Suppressor macrophage treated with lipopolysaccharide for 4 hours (primary cell): ENCODE measurements at regions not wholly inside any gene's neighbourhood (a gene's known extent, or its start where the extent isn't known, plus 50 kb on each side); places are given as distances from the start of the nearest gene placed in this dataset.
"Not testable (repeated sequence)": the region's sequence is repeated elsewhere in the genome, so short reads cannot be mapped to it uniquely, and the experiment has no call there.

Experiments
- DNase-seq: peaks from one replicate; pipeline ENCODE4 v3.0.0-alpha.2; 2020

DNA sequence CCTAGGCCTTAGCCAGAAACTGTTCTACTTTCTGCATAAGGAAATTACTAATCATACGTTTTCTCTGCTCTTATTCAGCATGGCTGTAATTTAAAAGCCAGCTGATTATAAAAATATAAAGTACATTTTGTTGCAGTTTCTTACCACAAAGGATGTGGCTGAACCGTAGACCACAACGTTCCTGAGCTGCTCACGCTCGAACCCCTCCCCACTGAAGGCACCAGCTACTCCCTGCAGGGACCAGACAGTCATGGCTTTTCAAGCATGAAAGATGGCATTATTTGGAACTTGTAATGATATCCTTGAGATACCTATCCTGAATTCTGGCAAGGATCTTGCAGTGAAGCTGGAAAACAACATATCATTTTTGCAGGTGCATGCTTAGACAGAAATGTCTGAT is 91.8 kb upstream of the DMRT1 start:
- DNase-seq = no peak

DNA sequence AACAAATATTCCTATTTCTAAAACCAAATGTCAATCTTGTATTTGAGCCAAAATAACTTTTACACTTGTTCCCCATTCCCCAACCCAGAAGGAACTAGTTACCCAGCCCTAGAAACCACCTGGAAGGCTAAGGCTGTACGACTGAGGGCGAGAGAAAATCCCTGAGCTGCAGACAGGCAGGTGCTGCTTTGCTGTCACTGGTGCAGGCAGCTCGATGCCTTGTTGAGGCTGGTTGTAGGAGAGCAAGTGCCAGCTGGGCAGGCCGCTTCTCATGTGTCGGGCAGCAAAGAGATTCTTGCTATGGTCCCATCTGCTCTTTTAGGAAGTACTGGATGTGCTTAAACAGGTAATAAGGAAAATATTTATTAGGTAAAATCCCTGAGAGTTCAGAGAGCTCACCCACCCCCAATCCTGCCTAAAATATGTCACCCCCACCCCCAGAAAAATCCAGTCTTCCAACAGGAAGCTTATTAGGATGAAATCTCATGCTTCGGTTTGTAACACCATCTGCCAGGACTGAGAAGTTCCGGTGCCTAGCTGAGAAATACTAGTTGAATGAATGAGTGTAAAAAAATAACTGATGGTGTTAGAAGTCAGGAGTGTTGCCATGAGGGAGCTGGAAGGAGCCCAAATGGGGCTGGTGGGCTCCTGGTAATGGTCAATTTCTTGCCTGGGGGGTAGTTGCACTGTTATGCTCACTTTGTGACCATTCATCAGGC is 91.1 kb upstream of the DMRT1 start:
- no peak for DNase-seq

DNA sequence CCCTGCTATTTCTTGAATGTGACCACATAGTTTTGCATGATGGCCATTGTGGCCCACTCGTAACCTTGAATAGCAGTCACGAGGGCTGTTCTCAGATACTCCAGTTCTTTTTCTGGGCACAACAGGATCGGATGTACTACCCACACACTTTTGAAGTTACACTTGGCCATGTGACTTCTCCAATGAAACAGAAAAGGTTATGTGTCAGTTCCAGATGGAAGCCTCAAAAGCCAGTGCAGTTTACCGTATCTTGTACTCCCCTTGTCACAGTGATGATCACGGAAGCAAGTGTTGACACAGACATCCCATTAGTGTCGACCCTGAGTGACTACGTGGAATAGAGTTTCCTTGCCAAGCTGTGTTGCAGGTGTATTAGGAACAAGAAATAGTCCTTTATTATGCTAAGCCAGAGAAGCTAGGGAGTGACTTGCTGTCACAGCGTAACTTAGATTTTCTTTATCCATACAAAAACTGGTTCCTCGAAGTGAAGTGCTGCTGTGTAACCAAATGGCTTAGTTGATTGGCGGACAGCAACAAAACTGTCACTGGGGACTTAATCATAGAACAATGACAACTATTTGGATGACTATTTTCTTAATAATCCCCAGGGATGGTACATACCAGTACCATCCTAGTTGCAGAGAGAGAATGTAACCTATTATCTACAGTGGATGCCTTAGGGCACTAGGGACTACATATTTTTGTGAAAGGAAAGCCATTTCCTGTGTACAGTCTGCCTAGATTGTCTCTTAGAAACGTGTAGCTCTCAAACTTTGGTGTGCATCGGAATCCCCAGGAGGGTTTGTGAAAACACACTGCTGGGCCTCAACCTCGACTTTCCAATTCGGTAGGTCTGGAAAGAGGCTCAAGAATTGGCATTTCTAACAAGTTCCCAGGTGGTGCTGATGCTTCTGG is 90.1 kb upstream of the DMRT1 start:
- peak; percentile 80 for DNase-seq

DNA sequence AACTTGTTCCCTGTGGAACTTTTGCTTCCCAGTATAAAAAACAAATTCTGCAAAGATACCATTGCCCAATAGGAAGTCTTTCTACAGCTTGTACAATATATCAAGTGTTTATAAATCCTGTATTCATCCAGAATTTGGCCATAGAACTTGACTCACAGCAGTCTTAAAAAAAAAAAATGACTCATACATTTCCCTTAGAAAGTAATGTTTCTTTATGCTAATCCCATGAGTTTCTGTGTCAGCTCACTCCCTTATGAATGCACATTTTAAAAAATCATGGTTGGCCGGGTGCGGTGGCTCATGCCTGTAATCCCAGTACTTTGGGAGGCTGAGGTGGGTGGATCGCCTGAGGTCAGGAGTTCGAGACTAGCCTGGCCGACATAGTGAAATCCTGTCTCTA is 89.3 kb upstream of the DMRT1 start:
- DNase-seq = peak; percentile 87

DNA sequence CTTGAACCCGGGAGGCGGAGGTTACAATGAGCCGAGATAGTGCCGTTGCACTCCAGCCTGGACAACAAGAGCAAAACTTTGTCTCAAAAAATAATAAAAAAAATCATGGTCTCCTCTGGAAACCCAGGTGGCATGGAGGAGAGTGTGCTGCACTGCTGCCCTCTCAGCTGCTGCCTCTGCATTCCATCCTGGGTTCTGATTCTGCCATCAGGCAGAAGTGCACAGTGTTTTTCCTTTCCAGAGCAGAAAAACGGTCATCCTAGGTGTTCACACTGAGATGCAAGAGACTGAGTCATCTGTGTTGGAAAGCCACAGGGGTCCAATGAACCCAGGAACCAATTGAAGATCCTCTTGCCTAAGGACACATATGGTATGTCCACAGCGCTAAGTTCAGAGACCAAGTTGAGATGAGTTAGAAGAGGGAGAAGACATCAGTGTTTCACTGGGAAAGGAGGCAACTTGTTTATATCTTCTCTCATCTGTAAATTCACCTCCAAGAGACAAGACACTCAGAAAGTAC is 88.8 kb upstream of the DMRT1 start:
- DNase-seq = no peak

DNA sequence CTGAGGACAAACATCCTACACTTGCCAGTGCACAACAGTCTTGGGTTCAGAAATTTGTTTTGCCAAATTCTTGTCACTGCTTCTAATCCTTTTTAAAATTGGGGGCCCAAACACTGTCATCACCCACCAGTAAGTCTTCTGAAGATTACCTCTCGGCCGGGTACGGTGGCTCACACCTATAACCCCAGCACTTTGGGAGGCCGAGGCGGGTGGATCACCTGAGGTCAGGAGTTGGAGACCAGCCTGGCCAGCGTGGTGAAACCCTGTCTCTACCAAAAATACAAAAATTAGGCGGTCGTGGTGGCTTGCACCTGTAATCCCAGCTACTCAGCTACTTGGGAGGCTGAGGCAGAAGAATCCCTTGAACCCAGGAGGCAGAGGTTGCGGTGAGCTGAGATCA is 87.8 kb upstream of the DMRT1 start:
- not testable (repeated sequence) for DNase-seq

DNA sequence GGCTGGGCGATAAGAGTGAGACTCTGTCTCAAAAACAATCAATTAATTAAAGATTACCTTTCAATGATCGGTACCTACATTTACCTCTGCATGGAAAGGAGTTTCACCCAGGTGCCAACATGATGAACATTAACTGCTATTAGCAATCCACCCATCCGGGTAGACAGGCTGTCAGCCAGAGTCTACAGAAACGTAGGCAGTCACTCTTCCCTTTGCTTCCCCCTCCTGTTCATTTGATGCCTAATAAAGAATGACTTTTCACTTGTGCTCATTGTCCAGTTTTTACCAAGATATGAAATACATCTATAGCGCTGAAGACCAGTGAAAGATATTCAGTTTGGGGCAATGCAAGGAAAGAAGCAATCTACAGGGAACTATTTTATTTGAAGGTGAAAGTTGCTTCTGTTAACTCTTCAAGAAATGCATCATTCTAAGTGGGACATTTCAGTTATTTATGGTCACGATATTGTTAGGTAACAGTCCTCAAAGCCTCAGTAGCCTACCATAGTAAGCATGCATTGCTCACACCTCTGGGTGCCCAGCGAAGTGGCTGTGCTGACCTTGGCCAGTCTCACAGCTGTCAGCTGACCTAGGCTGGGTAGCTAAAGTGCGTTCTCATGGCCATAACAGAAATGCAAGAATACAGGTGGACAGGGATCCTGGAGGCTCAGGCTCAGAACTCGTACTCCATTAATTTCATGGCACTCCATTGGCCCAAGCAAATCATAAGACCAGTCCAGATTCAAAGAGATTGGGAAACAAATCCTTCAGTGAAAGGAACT is 87.2 kb upstream of the DMRT1 start:
- DNase-seq = no peak

DNA sequence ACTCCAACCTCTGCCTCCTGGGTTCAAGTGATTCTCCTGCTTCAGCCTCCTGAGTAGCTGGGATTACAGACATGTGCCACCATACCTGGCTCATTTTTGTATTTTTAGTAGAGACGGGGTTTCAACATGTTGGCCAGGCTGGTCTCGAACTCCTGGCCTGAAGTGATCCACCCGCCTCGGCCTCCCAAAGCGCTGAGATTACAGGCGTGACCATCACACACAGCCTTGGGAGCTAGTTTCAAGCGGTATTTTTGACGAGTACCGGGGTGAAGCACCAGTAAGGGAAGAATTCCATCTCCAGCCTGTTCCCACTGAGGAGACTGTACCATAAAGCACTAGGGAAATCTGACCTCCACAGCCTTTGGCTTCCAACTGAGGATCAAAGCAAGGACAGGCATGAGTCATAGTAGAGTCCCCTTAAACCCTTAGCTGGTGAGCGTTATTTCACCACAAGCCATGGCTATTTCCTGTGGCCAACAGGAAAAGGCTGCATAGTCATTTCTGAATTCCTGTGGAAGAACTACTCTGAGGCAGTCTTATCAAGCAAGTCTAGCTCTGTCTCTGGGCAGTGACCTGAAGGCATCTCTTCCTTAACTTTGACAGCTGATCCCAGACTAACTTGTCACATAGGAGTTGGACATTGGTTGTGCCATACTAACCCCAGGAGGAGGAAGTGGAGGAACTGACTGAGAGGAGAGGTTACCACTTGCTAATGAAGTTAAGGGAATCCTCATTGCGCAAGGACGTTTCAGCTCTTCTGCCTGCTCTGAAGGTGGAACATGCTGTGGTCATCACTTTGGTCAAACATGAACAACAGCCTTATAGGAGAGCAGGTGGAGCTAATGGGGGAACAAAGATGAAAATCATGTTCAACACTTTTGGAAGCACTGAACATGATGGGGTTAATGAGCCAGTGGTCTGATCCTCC is 85.8 kb upstream of the DMRT1 start:
- DNase-seq = peak; percentile 84

DNA sequence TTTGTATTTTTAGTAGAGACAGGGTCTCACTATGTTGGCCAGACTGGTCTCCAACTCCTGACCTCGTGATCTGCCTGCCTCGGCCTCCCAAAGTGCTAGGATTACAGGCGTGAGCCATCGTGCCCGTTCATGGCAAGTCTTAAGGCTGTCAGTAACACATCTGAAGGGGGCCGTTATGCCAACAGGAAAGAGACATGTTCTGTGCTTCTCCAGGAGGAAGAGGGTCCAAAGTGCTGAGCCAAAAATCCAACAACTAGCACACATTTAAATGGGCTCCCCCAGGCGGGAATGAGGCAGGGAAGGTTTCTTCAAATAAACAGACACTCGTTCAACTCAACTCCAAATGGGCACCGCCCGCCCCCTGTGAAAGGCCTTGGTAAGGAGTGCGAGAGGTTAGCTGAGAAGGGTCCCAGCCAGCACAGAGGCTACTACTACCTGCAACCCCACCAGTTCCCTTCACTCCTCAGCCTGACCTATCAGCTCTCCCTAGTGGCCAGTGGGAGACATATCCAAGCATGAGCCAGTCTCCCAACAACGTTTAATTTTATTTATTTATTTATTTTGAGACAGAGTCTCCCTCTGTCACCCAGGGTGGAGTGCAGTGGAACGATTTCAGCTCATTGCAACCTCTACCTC is 84.1 kb upstream of the DMRT1 start:
- no peak for DNase-seq

DNA sequence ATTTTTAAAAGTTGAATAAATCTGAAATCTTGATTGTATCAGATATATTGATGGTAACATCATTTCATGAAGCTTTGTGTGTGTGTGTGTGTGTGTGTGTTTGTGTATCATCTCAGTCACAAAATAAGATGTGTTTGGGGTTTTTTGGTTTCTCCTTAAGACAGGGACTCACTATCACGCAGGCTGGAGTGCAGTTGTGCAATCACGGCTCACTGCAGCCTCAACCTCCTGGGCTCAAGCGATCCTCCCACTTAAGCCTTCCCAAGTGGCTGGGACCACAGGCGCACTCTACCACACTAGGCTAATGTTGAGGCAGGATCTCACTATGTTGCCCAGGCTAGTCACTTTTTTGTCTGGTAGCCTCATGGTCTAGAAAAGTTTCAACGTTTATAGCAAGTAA is 83.4 kb upstream of the DMRT1 start:
- DNase-seq = peak; percentile 38

DNA sequence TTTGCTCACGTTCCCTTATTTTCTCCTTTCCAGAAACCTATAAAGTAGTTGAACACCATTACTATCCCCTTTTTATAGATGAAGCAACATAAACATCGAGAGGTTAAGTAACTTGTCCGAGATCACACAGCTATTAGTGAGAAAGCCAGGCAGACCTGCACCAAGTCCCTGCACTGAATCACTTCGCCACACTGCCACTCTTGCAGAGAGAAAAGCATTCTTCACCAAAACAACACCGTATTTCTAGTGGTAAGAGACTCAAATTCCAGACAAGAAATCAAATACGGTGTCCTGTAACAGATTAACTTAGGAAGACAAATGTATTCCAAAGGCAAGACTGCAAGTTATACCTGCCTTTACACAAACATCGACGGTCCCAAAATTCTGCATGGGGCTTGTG is 82.0 kb upstream of the DMRT1 start:
- no peak for DNase-seq

DNA sequence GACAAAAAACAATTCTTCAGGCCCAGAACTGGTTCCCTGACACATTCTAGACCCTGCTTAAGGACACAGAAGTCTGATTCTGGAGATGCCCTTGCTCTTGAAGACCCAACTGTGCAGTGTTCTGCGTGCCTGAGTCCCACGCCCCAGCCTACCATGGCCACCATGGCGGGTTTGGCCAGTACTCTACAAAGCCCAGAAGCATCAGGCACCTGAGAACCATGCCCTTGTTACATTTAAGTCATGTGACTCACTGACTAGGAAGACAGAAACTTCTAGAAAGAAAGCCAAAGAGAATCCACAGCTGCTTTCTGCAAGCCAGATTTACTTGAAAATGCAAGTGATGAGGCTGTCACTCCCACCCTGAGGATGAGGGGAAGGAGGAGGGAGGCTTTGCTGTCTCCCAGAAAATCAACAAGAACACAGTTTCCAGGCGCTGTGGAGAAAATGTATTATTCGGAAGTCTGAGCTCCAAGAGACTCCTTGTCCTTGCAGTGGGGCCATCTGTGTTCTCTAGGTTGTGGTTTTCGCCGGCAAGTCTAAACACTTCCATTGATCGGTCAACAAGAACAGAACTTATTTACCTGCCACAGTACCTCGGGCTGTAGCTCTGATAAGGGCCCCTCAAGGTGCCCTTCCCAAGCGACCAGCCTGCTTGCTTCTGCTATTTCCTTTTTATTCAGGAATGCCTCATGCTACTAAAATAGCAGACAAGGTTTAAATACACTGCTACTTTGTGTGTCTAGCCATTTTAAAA is 81.3 kb upstream of the DMRT1 start:
- DNase-seq = no peak

DNA sequence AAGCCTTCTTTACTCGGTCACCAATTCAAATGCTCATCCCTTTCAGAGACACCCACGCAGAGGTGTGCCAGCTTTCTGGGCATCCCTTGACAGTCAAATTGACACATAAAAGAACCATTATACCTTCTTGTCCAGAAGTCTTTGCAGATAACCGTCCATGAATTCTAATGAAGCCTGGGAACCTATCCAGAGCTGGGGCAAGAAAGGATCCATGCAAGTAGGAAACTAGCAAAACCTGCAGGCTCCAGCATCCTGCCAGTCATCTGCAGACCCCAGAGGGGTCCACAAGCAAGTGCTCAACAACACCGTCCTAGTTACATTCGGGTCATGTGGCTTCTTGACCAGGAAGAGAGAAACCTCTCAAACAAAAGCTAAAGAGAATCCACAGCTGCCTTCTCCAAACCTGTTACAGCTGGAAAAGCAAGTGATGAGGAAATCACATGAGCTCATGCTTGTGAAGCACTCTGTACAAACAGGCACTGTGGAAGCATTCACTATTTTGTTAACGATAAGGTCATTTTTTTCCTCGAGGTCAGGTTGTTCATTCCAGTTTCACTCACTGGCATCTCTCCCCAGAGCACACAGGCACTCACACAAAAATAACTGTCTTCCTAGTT is 80.2 kb upstream of the DMRT1 start:
- DNase-seq = no peak

DNA sequence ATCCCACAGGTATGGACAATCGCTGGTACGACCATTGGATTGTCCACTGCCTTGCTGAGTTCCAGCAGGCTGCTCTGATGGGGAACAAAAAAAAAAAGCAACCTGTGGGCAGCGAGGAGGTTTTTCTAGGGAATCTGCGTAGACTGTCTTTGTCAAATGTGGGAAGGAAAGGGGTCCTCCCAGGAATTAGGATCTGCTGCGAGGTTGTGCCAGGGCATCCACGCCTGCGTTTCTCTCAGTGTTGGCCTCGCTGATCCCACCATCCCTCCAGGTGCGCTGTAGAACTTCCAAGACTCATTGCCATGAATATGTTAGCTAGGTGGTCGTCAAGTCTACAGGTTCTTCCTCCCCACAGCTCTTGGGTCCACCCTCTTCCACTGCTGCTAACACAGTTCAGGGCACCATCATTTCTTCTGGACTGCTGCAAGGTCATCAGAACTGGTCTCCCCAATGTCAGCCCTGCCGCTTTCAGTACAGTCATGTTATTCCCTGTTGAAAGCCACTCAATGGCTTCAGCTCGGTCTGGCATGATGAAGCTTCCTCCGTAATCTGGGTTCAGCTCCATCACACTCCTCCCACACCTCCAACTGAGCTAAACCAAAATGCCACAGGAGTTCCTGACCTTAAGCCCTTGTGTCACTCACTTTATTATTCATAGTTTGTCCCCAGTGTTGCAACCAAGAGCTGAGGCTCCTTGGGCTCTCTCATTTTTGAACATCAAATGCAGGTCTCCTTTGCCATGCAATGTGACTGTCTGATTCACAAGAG is 79.5 kb upstream of the DMRT1 start:
- peak; percentile 69 for DNase-seq

DNA sequence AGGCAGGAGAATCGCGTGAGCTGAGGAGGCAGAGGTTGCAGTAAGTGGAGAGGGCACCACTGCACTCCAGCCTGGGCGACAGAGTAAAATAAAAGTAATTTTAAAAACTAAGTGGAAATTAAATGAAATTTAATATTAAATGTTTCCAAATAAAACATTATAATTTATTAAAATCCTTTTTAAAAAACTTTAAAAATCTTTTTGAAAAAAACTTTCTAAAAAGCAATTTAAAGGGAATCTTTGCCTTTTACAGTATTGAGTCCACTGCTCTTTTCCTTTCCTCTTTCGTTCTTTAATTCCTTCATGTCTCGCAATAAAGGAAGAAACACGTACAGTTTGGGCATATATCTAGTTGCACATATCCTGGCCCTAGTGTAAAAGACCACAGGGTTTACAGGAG is 77.8 kb upstream of the DMRT1 start:
- no peak for DNase-seq

DNA sequence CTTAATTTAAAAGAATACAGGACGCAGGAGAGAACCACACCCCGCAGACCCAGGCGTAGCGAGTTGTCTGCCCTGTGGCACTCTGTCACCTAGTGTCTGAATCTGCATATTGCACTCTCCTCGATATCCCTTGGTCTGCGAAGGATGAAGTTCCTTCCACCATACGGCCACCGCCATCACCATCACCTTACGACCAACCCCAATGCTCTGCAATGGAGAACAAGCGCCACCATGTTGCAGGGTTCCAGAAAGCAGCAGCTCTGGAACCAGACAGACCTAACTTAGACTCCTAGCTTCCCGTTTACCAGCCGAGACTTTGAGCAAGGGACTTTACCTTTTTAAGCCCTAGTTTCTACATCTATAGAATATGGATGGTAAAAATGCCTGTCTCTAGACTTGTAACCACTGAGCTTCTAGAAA is 77.4 kb upstream of the DMRT1 start:
- DNase-seq = peak; percentile 69

DNA sequence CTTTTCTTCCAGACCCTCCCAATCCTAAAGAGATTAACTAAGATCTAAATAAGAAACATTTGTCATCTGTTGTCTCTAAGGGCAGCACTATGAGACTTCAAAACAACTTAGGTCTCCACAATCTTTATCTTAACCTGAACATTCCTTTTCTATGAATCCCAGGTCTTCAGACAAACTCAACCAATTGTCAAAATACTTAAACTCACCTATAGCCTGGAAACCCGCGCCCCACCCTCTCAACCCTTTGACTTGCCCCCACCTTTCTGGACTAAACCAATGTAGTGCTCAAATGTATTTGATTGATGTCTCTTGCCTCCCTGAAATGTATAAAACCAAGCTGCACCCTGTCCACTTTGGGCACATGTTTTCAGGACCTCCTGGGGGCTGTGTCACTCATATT is 76.5 kb upstream of the DMRT1 start:
- DNase-seq = no peak

DNA sequence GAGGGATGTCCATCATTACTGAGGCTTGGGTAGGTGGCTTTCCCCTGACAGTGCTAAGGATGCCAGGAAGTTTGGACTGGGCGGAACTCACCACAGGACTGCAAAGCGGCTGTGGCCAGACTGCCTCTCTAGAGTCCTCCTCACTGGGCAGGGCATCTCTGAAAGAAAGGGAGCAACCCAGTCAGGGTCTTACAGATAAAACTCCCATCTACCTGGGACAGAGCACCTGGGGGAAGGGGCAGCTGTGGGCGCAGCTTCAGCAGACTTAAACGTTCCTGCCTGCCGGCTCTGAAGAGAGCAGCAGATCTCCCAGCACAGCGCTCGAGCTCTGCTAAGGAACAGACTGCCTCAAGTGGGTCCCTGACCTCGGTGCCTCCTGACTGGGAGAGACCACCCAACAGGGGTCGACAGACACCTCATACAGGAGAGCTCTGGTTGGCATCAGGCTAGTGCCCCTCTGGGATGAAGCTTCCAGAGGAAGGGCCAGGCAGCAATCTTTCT is 74.4 kb upstream of the DMRT1 start:
- DNase-seq = not testable (repeated sequence)

DNA sequence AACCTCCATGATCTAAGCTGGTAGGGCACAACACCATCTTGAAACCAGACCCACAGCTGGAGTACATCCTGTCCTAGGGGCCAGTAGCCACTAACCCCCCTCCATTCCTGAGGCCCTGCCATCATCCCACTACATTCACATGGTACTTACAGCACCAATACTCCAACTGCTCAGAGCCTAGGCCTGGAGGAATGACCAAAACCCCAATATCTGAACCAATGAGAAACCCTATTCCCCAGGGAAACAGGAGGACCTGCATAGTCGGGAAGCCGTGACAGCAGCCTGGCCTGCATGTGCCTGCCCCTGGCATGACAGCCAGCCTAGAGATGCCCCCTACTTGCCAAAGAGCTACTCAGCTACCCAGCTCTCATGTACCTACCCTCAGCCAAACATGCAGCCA is 65.4 kb upstream of the DMRT1 start:
- DNase-seq = no peak
